ENCODE measurements at regions not wholly inside any gene's neighbourhood (a gene's known extent, or its start where the extent isn't known, plus 50 kb on each side); places are given as distances from the start of the nearest gene placed in this dataset.

GRCh38 chr7:28258240-28258639, 77.6 kb upstream of the JAZF1 start:
- Histone ChIP-seq H2BK5ac (ENCODE audit: low read depth, low read length) (no peak overlapping the region), H3K27ac (ENCODE audit: low read depth, low read length) (no peak overlapping the region), H2BK15ac (ENCODE audit: low read length) (no peak overlapping the region), H3K56ac (replicated peaks; ENCODE audit: insufficient read length, low read depth, low read length) (no peak overlapping the region), H3K79me2 (ENCODE audit: control insufficient read depth in 1 of 2, insufficient read depth in 2 of 2, low read length in 2 of 2) (no peaks in the 10 kb centered on the region), H3K9me3 (ENCODE audit: insufficient read depth in 2 of 2, low read depth in 1 of 2, low read length in 1 of 2) (no peaks in the 10 kb centered on the region), H4K8ac (ENCODE audit: extremely low read depth, insufficient read depth, low read length) (no peak overlapping the region), H3K18ac (ENCODE audit: extremely low read depth, low read length) (no peak overlapping the region), H3K27me3 (replicated peaks in 1 of 4; ENCODE audit: control insufficient read depth in 3 of 4, extremely low read depth in 1 of 4, insufficient read depth in 3 of 4, low read length in 3 of 4) (no peaks in the 10 kb centered on the region), H3K4ac (replicated peaks; ENCODE audit: insufficient read length, low read depth, low read length) (no peak overlapping the region), H2BK12ac (ENCODE audit: low read depth, low read length) (no peak overlapping the region), H3K14ac (ENCODE audit: insufficient read length) (no peak overlapping the region), H3K79me1 (ENCODE audit: low read depth, low read length) (no peaks in the 10 kb centered on the region), H4K5ac (ENCODE audit: insufficient read length, low read depth, low read length) (no peak overlapping the region), H3K23ac (ENCODE audit: insufficient read length) (no peak overlapping the region), H2BK120ac (replicated peaks; ENCODE audit: low read depth, low read length) (no peak overlapping the region), H3K4me1 (replicated peaks in 1 of 4; ENCODE audit: control insufficient read depth in 3 of 4, insufficient read depth in 4 of 4, low read length in 3 of 4) (peaks cover 0 to 4% (median 2%) of the 10 kb centered on the region in 4 experiments; a peak in 1 of 7 replicates), H3K9ac (replicated peaks in 1 of 4; ENCODE audit: extremely low read depth in 1 of 4, low read depth in 3 of 4, low read length in 3 of 4) (no peak overlapping the region), H2AK5ac (ENCODE audit: low read depth, low read length) (no peak overlapping the region), H3K23me2 (ENCODE audit: low read depth, low read length) (no peaks in the 10 kb centered on the region), H3K4me3 (ENCODE audit: extremely low read depth in 1 of 4, insufficient read depth in 2 of 4, low read depth in 3 of 4, low read length in 4 of 4) (no peak overlapping the region), H4K20me1 (replicated peaks in 1 of 2; ENCODE audit: control insufficient read depth in 1 of 2, insufficient read depth in 2 of 2, low read length in 2 of 2) (no peaks in the 10 kb centered on the region), H2AFZ (ENCODE audit: low read length) (peak overlapping the region; percentile 78), H2BK20ac (ENCODE audit: low read length) (no peak overlapping the region), H4K91ac (replicated peaks; ENCODE audit: insufficient read length, low read length) (no peak overlapping the region), H3K4me2 (ENCODE audit: insufficient read depth in 1 of 2, low read depth in 2 of 2, low read length in 2 of 2) (no peak overlapping the region), H3K36me3 (ENCODE audit: control insufficient read depth in 2 of 4, insufficient read depth in 4 of 4, low read length in 3 of 4) (no peaks in the 10 kb centered on the region)
- WGBS, 2 experiments (ENCODE audit: extremely low coverage in 1 of 2, insufficient coverage in 1 of 2, insufficient read length in 1 of 2, insufficient replicate concordance in 2 of 2, low coverage in 1 of 2, low lambda C conversion rate in 2 of 2, missing lambda C conversion rate in 1 of 2): 86% methylated on average over 1 of the region's 1 CpG; no CpG with 5 or more reads in 1 of the 2 experiments
- POLR2A ChIA-PET (ENCODE audit: partially characterized antibody): no interaction called here
- no peak for DNase-seq (ENCODE audit: low read depth in 1 of 2, low spot score in 2 of 2)
- peak; percentile 57 for FAIRE-seq
- CTCF ChIA-PET (ENCODE audit: partially characterized antibody): interaction anchor here (1.1 kb wide), 1 partner anchor 196 kb away, joined by 3 read pairs; no protein-coding TSS in a partner anchor
- no peak for TF ChIP-seq JUN (IDR thresholded peaks at IDR 0.05; ENCODE audit: low read depth, low read length)

All from H1 (cell line).